ENCODE measurements at regions not wholly inside any gene's neighbourhood (a gene's known extent, or its start where the extent isn't known, plus 50 kb on each side); places are given as distances from the start of the nearest gene placed in this dataset.

- Histone ChIP-seq H3K27ac (ENCODE audit: low read depth, low read length) (no peak overlapping the region), H3K36me3 (ENCODE audit: insufficient read depth, low read length) (no peaks in the 10 kb centered on the region), H3K27me3 (ENCODE audit: control insufficient read depth in 1 of 2, insufficient read depth in 2 of 2, low read length in 2 of 2) (no peaks in the 10 kb centered on the region), H3K4me1 (ENCODE audit: insufficient read depth, low read length) (peaks cover 22% of the 10 kb centered on the region), H3K9me3 (ENCODE audit: low read length) (no peaks in the 10 kb centered on the region), H3K4me3 (ENCODE audit: low read depth in 1 of 2, low read length in 2 of 2) (no peak overlapping the region), H3K9ac (ENCODE audit: low read length) (no peak overlapping the region)
Observed at GRCh38 chr12:108399514-108399913, 60.4 kb upstream of the CMKLR1 start.

GRCh38 chr12:108394196-108394595 lies 55.1 kb upstream of the CMKLR1 start:
- Histone ChIP-seq H3K9me3 (ENCODE audit: low read length) (no peaks in the 10 kb centered on the region), H3K4me3 (ENCODE audit: low read depth in 1 of 2, low read length in 2 of 2) (no peak overlapping the region), H3K9ac (ENCODE audit: low read length) (no peak overlapping the region), H3K36me3 (ENCODE audit: insufficient read depth, low read length) (no peaks in the 10 kb centered on the region), H3K27me3 (ENCODE audit: control insufficient read depth in 1 of 2, insufficient read depth in 2 of 2, low read length in 2 of 2) (no peaks in the 10 kb centered on the region), H3K4me1 (ENCODE audit: insufficient read depth, low read length) (peaks cover 19% of the 10 kb centered on the region), H3K27ac (ENCODE audit: low read depth, low read length) (no peak overlapping the region)

DNA sequence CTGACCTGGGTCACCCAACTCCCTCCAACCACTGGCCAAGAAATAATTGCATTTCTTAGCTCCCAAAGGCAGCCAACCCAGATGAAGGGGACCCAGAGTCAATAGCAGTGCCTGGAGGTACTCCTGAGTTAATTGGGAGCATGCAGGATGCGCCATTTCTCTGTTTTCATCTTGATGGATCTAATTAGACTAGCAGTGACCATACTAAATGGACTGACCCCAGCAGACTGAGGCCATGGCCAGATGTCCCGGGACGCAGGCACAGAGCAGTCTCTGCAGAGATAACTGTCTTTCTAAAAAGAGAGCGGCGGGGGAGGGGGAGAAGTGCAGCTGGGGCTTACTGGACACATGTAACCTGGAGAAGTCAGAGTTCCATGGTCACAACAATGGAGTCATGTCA lies 53.2 kb upstream of the CMKLR1 start:
- H3K27ac ChIP-seq (ENCODE audit: low read depth, low read length): no peak overlapping the region
- H3K9me3 ChIP-seq (ENCODE audit: low read length): no peaks in the 10 kb centered on the region
- no peaks in the 10 kb centered on the region for H3K27me3 ChIP-seq (ENCODE audit: control insufficient read depth in 1 of 2, insufficient read depth in 2 of 2, low read length in 2 of 2)
- no peaks in the 10 kb centered on the region for H3K36me3 ChIP-seq (ENCODE audit: insufficient read depth, low read length)
- peaks cover 14% of the 10 kb centered on the region for H3K4me1 ChIP-seq (ENCODE audit: insufficient read depth, low read length)
- H3K4me3 ChIP-seq (ENCODE audit: low read depth in 1 of 2, low read length in 2 of 2): no peak overlapping the region
- H3K9ac ChIP-seq (ENCODE audit: low read length): no peak overlapping the region

DNA sequence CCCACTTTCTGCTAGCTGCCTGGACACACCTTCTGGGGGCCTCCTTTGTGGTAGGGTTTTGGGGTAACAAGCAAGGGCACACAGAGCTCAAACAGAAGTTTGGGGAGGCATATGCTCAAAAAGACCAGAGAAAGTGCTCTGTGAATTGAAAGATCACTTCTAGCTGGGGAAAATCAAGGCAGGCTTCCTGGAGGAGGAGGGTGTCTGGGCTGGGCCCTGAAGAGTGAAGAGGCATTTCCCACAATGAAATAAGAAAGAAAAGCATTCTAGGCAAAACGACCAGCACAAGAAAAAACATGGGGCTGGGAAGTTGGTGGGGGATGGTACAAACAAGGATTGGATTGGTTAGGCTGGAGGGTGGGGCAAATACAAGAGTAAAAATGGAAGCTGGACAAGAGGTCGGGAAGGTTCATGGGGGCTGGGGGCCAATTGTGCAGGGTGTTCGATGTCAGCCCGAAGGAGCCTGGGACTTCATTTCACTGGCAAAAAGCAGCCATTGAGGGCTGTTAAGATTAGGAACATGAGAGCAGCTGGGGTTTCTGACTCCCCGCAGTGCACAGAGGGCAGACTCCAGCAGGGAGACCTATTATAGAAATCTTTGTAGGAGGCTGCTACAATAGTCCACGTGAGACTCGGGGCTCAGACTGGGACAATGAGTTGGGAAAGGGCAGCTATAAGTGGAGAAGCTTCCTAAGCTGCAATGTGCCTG lies 51.5 kb upstream of the CMKLR1 start:
- H3K4me3 ChIP-seq (ENCODE audit: low read depth in 1 of 2, low read length in 2 of 2): no peak overlapping the region
- no peaks in the 10 kb centered on the region for H3K27me3 ChIP-seq (ENCODE audit: control insufficient read depth in 1 of 2, insufficient read depth in 2 of 2, low read length in 2 of 2)
- no peak overlapping the region for H3K27ac ChIP-seq (ENCODE audit: low read depth, low read length)
- no peak overlapping the region for H3K9ac ChIP-seq (ENCODE audit: low read length)
- no peaks in the 10 kb centered on the region for H3K36me3 ChIP-seq (ENCODE audit: insufficient read depth, low read length)
- peaks cover 19% of the 10 kb centered on the region for H3K4me1 ChIP-seq (ENCODE audit: insufficient read depth, low read length)
- no peaks in the 10 kb centered on the region for H3K9me3 ChIP-seq (ENCODE audit: low read length)

DNA sequence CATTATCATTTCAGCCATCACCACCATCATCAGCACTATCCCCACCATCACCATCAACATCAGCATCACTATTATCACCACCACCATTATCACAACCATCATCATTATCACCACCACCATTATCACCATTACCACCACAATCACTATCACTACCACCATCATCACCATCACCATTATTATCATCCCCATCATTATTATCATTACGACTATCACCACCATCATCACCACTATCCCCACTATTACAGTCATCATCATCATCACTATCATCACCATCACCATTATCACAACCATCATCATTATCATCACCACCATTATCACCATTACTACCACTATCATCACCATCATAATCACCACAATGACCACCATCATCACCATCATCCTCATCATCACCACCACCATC lies 50.4 kb upstream of the CMKLR1 start:
- no peak overlapping the region for H3K27ac ChIP-seq (ENCODE audit: low read depth, low read length)
- no peaks in the 10 kb centered on the region for H3K27me3 ChIP-seq (ENCODE audit: control insufficient read depth in 1 of 2, insufficient read depth in 2 of 2, low read length in 2 of 2)
- no peak overlapping the region for H3K9ac ChIP-seq (ENCODE audit: low read length)
- no peaks in the 10 kb centered on the region for H3K36me3 ChIP-seq (ENCODE audit: insufficient read depth, low read length)
- H3K9me3 ChIP-seq (ENCODE audit: low read length): no peaks in the 10 kb centered on the region
- H3K4me1 ChIP-seq (ENCODE audit: insufficient read depth, low read length): peaks cover 14% of the 10 kb centered on the region
- H3K4me3 ChIP-seq (ENCODE audit: low read depth in 1 of 2, low read length in 2 of 2): no peak overlapping the region
